HG02870 (cell line): ENCODE measurements at regions not wholly inside any gene's neighbourhood (a gene's known extent, or its start where the extent isn't known, plus 50 kb on each side); places are given as distances from the start of the nearest gene placed in this dataset.

Experiments
- ATAC-seq: cut with Tn5 transposase; IDR thresholded peaks from one replicate; pipeline ENCODE4 v1.9.1; 2021; ENCODE audit warnings: mild to moderate bottlenecking, moderate library complexity; ENCODE audit not compliant: unreplicated experiment

- ATAC-seq = no peak
Observed at GRCh38 chr7:41808541-41808940, 105.7 kb upstream of the INHBA start.

- ATAC-seq = no peak
Observed at GRCh38 chr7:41803569-41803968, 100.7 kb upstream of the INHBA start.

- ATAC-seq = no peak
Observed at GRCh38 chr7:41796331-41796730, 93.4 kb upstream of the INHBA start.

- no peak for ATAC-seq
Observed at GRCh38 chr7:41795276-41795833, 92.5 kb upstream of the INHBA start.

GRCh38 chr7:41793556-41793955 is 90.7 kb upstream of the INHBA start:
- no peak for ATAC-seq

- ATAC-seq = no peak
Observed at GRCh38 chr7:41792120-41792519, 89.2 kb upstream of the INHBA start.

- no peak for ATAC-seq
Observed at GRCh38 chr7:41788556-41788955, 85.7 kb upstream of the INHBA start.

GRCh38 chr7:41787651-41788350 is 84.9 kb upstream of the INHBA start:
- ATAC-seq = no peak

- ATAC-seq = no peak
Observed at GRCh38 chr7:41786944-41787343, 84.1 kb upstream of the INHBA start.

GRCh38 chr7:41786404-41786803 is 83.5 kb upstream of the INHBA start:
- no peak for ATAC-seq

GRCh38 chr7:41785840-41786239 is 83.0 kb upstream of the INHBA start:
- ATAC-seq = no peak

- no peak for ATAC-seq
Observed at GRCh38 chr7:41785265-41785664, 82.4 kb upstream of the INHBA start.

- peak; percentile 47 for ATAC-seq
Observed at GRCh38 chr7:41779918-41780317, 77.0 kb upstream of the INHBA start.

- no peak for ATAC-seq
Observed at GRCh38 chr7:41777894-41778596, 75.2 kb upstream of the INHBA start.

GRCh38 chr7:41774966-41775365 is 72.1 kb upstream of the INHBA start:
- no peak for ATAC-seq

- no peak for ATAC-seq
Observed at GRCh38 chr7:41773756-41774155, 70.9 kb upstream of the INHBA start.

- ATAC-seq = no peak
Observed at GRCh38 chr7:41771717-41772116, 68.8 kb upstream of the INHBA start.

- ATAC-seq = no peak
Observed at GRCh38 chr7:41769162-41769561, 66.3 kb upstream of the INHBA start.

GRCh38 chr7:41763626-41764025 is 60.7 kb upstream of the INHBA start:
- no peak for ATAC-seq

GRCh38 chr7:41762641-41763040 is 59.8 kb upstream of the INHBA start:
- ATAC-seq = no peak

- ATAC-seq = no peak
Observed at GRCh38 chr7:41760293-41760692, 57.4 kb upstream of the INHBA start.

GRCh38 chr7:41758321-41758720 is 55.4 kb upstream of the INHBA start:
- no peak for ATAC-seq
